HG02642 (cell line): ENCODE measurements at regions not wholly inside any gene's neighbourhood (a gene's known extent, or its start where the extent isn't known, plus 50 kb on each side); places are given as distances from the start of the nearest gene placed in this dataset.

Experiments
- ATAC-seq: cut with Tn5 transposase; IDR thresholded peaks from one replicate; pipeline ENCODE4 v1.9.1; 2021; ENCODE audit warnings: mild to moderate bottlenecking; ENCODE audit not compliant: unreplicated experiment, poor library complexity

- ATAC-seq, result no peak
These were observed 210.5 kb upstream of the ISX start for GRCh38 chr22:34855471-34855870.

GRCh38 chr22:34858066-34858465 lies 207.9 kb upstream of the ISX start:
- no peak for ATAC-seq

GRCh38 chr22:34861787-34862186 lies 204.2 kb upstream of the ISX start:
- no peak for ATAC-seq

- ATAC-seq, result no peak
These were observed 199.9 kb upstream of the ISX start for GRCh38 chr22:34866081-34866480.

GRCh38 chr22:34866495-34867131 lies 199.3 kb upstream of the ISX start:
- no peak for ATAC-seq

- ATAC-seq, result no peak
These were observed 188.5 kb upstream of the ISX start for GRCh38 chr22:34877506-34877905.

GRCh38 chr22:34878171-34878570 lies 187.8 kb upstream of the ISX start:
- ATAC-seq, result no peak

- no peak for ATAC-seq
These were observed 187.0 kb upstream of the ISX start for GRCh38 chr22:34879001-34879400.

- no peak for ATAC-seq
These were observed 185.3 kb upstream of the ISX start for GRCh38 chr22:34880662-34881061.

- ATAC-seq, result no peak
These were observed 184.5 kb upstream of the ISX start for GRCh38 chr22:34881453-34881852.

GRCh38 chr22:34885852-34886251 lies 180.1 kb upstream of the ISX start:
- ATAC-seq, result no peak

- no peak for ATAC-seq
These were observed 179.6 kb upstream of the ISX start for GRCh38 chr22:34886391-34886790.

- no peak for ATAC-seq
These were observed 179.1 kb upstream of the ISX start for GRCh38 chr22:34886812-34887211.

GRCh38 chr22:34897126-34897525 lies 168.8 kb upstream of the ISX start:
- no peak for ATAC-seq

- ATAC-seq, result no peak
These were observed 163.6 kb upstream of the ISX start for GRCh38 chr22:34902335-34902734.

GRCh38 chr22:34903416-34903815 lies 162.5 kb upstream of the ISX start:
- no peak for ATAC-seq

GRCh38 chr22:34904486-34904885 lies 161.5 kb upstream of the ISX start:
- ATAC-seq, result no peak

GRCh38 chr22:34913826-34914225 lies 152.1 kb upstream of the ISX start:
- ATAC-seq, result no peak

- ATAC-seq, result no peak
These were observed 151.1 kb upstream of the ISX start for GRCh38 chr22:34914846-34915245.

GRCh38 chr22:34917239-34917638 lies 148.7 kb upstream of the ISX start:
- ATAC-seq, result no peak

- ATAC-seq, result no peak
These were observed 134.9 kb upstream of the ISX start for GRCh38 chr22:34931026-34931425.

- no peak for ATAC-seq
These were observed 131.7 kb upstream of the ISX start for GRCh38 chr22:34934261-34934660.

GRCh38 chr22:34943830-34944229 lies 122.1 kb upstream of the ISX start:
- ATAC-seq, result no peak
